GM12872 (cell line): ENCODE measurements at regions not wholly inside any gene's neighbourhood (a gene's known extent, or its start where the extent isn't known, plus 50 kb on each side); places are given as distances from the start of the nearest gene placed in this dataset.

ENCODE experiments used
- CTCF ChIP-seq: IDR thresholded peaks from 3 replicates; pipeline ENCODE4 v1.5.1; 2011; ENCODE audit warnings: low read depth, mild to moderate bottlenecking, low read length, moderate library complexity; ENCODE audit not compliant: insufficient read depth

- TF ChIP-seq CTCF = no peak
Observed at GRCh38 chr6:141321493-141322347, 811.0 kb upstream of the GJE1 start.

- TF ChIP-seq CTCF = no peak
Observed at GRCh38 chr6:141316236-141316635, 816.5 kb upstream of the GJE1 start.

GRCh38 chr6:141313986-141314385 is 818.7 kb upstream of the GJE1 start:
- no peak for TF ChIP-seq CTCF

- TF ChIP-seq CTCF = peak; percentile 16; the same call in 1 of the 3 replicates
Observed at GRCh38 chr6:141309295-141309694, 823.4 kb upstream of the GJE1 start.

GRCh38 chr6:141307309-141307998 is 825.3 kb upstream of the GJE1 start:
- no peak for TF ChIP-seq CTCF

- TF ChIP-seq CTCF = no peak
Observed at GRCh38 chr6:141303907-141304306, 828.8 kb upstream of the GJE1 start.

GRCh38 chr6:141301779-141302178 is 830.9 kb upstream of the GJE1 start:
- TF ChIP-seq CTCF = no peak
